ENCODE measurements at regions not wholly inside any gene's neighbourhood (a gene's known extent, or its start where the extent isn't known, plus 50 kb on each side); places are given as distances from the start of the nearest gene placed in this dataset.

DNA sequence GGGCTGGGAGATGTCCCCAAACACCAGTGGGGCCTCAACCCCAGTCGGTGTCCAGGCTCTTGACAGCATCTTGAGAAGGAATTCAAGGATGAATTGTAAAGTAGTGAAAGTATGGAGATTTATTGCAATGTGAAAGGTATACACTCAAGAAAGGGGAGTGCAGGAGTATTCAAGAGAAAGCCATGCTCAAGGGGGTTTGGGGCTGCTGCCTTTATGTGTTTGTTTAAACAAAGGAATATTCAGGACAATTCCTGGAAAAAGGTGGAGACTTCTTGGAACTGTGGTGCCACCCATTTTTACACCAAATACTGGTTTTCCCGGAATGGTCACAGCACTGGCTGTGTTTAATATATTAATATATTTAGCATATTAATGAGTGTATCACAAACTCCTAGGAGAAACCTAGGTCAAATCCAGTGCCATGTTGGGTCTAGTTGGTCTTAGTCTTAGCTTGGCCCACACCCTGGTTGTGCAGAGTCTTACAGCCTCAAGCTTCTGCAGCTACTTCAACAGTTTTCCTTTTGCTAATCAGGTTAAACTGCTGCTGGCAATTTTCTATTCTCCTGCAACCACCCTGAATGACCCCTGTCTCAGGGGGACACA, 138.5 kb upstream of the TMTC4 start:
- CTCF ChIA-PET: no interaction called here
- TF ChIP-seq, protein P1, sequence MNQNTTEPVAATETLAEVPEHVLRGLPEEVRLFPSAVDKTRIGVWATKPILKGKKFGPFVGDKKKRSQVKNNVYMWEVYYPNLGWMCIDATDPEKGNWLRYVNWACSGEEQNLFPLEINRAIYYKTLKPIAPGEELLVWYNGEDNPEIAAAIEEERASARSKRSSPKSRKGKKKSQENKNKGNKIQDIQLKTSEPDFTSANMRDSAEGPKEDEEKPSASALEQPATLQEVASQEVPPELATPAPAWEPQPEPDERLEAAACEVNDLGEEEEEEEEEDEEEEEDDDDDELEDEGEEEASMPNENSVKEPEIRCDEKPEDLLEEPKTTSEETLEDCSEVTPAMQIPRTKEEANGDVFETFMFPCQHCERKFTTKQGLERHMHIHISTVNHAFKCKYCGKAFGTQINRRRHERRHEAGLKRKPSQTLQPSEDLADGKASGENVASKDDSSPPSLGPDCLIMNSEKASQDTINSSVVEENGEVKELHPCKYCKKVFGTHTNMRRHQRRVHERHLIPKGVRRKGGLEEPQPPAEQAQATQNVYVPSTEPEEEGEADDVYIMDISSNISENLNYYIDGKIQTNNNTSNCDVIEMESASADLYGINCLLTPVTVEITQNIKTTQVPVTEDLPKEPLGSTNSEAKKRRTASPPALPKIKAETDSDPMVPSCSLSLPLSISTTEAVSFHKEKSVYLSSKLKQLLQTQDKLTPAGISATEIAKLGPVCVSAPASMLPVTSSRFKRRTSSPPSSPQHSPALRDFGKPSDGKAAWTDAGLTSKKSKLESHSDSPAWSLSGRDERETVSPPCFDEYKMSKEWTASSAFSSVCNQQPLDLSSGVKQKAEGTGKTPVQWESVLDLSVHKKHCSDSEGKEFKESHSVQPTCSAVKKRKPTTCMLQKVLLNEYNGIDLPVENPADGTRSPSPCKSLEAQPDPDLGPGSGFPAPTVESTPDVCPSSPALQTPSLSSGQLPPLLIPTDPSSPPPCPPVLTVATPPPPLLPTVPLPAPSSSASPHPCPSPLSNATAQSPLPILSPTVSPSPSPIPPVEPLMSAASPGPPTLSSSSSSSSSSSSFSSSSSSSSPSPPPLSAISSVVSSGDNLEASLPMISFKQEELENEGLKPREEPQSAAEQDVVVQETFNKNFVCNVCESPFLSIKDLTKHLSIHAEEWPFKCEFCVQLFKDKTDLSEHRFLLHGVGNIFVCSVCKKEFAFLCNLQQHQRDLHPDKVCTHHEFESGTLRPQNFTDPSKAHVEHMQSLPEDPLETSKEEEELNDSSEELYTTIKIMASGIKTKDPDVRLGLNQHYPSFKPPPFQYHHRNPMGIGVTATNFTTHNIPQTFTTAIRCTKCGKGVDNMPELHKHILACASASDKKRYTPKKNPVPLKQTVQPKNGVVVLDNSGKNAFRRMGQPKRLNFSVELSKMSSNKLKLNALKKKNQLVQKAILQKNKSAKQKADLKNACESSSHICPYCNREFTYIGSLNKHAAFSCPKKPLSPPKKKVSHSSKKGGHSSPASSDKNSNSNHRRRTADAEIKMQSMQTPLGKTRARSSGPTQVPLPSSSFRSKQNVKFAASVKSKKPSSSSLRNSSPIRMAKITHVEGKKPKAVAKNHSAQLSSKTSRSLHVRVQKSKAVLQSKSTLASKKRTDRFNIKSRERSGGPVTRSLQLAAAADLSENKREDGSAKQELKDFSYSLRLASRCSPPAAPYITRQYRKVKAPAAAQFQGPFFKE (tag by site-specific recombination; IDR thresholded peaks at IDR 0.05; ENCODE audit: borderline replicate concordance): no peak
- no peak for TF ChIP-seq ZNF600 (tag by site-specific recombination; IDR thresholded peaks at IDR 0.05)
- no peak for TF ChIP-seq ZNF585B (tag by site-specific recombination; IDR thresholded peaks at IDR 0.05)
- TF ChIP-seq, protein P2, sequence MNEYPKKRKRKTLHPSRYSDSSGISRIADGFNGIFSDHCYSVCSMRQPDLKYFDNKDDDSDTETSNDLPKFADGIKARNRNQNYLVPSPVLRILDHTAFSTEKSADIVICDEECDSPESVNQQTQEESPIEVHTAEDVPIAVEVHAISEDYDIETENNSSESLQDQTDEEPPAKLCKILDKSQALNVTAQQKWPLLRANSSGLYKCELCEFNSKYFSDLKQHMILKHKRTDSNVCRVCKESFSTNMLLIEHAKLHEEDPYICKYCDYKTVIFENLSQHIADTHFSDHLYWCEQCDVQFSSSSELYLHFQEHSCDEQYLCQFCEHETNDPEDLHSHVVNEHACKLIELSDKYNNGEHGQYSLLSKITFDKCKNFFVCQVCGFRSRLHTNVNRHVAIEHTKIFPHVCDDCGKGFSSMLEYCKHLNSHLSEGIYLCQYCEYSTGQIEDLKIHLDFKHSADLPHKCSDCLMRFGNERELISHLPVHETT (tag by site-specific recombination; IDR thresholded peaks at IDR 0.05): no peak
- TF ChIP-seq BCL11A (tag by site-specific recombination; IDR thresholded peaks at IDR 0.05; ENCODE audit: low read depth): no peak
- TF ChIP-seq ZSCAN4 (tag by site-specific recombination; IDR thresholded peaks at IDR 0.05): no peak
- TF ChIP-seq, protein P3, sequence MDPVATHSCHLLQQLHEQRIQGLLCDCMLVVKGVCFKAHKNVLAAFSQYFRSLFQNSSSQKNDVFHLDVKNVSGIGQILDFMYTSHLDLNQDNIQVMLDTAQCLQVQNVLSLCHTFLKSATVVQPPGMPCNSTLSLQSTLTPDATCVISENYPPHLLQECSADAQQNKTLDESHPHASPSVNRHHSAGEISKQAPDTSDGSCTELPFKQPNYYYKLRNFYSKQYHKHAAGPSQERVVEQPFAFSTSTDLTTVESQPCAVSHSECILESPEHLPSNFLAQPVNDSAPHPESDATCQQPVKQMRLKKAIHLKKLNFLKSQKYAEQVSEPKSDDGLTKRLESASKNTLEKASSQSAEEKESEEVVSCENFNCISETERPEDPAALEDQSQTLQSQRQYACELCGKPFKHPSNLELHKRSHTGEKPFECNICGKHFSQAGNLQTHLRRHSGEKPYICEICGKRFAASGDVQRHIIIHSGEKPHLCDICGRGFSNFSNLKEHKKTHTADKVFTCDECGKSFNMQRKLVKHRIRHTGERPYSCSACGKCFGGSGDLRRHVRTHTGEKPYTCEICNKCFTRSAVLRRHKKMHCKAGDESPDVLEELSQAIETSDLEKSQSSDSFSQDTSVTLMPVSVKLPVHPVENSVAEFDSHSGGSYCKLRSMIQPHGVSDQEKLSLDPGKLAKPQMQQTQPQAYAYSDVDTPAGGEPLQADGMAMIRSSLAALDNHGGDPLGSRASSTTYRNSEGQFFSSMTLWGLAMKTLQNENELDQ (tag by site-specific recombination; IDR thresholded peaks at IDR 0.05; ENCODE audit: low read depth): no peak
- TF ChIP-seq OVOL3 (tag by site-specific recombination; IDR thresholded peaks at IDR 0.05): no peak
- no peak for TF ChIP-seq ZSCAN16 (tag by site-specific recombination; IDR thresholded peaks at IDR 0.05)
- no peak for TF ChIP-seq HOXA7 (CRISPR knock-in tag; IDR thresholded peaks at IDR 0.05; ENCODE audit: borderline replicate concordance)
- TF ChIP-seq ZNF10 (tag by site-specific recombination; IDR thresholded peaks at IDR 0.05): no peak
- TF ChIP-seq ZBTB21 (tag by site-specific recombination; IDR thresholded peaks at IDR 0.05): no peak
- TF ChIP-seq SP7 (tag by site-specific recombination; IDR thresholded peaks at IDR 0.05): no peak
- TF ChIP-seq, protein P4, sequence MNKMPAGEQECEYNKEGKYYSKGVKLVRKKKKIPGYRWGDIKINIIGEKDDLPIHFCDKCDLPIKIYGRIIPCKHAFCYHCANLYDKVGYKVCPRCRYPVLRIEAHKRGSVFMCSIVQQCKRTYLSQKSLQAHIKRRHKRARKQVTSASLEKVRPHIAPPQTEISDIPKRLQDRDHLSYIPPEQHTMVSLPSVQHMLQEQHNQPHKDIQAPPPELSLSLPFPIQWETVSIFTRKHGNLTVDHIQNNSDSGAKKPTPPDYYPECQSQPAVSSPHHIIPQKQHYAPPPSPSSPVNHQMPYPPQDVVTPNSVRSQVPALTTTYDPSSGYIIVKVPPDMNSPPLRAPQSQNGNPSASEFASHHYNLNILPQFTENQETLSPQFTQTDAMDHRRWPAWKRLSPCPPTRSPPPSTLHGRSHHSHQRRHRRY (tag by site-specific recombination; IDR thresholded peaks at IDR 0.05): no peak
- TF ChIP-seq ZNF555 (tag by site-specific recombination; conservative IDR thresholded peaks at IDR 0.05): no peak
- TF ChIP-seq ZNF747 (tag by site-specific recombination; IDR thresholded peaks at IDR 0.05): no peak
- no peak for TF ChIP-seq ZFP41 (tag by site-specific recombination; IDR thresholded peaks at IDR 0.05; ENCODE audit: borderline replicate concordance)
- no peak for TF ChIP-seq ZNF792 (tag by site-specific recombination; IDR thresholded peaks at IDR 0.05)
- TF ChIP-seq ZFP37 (tag by site-specific recombination; IDR thresholded peaks at IDR 0.05): no peak
- POLR2A ChIA-PET: no interaction called here

More for the DNA sequence above, 138.5 kb upstream of the TMTC4 start:
- Histone ChIP-seq H3K4me3 (ENCODE audit: low read depth, low read length) (no peak overlapping the region), H3K36me3 (ENCODE audit: control insufficient read depth in 2 of 2, insufficient read depth in 1 of 2, low read length in 2 of 2) (no peaks in the 10 kb centered on the region), H3K4me1 (ENCODE audit: control insufficient read depth, insufficient read depth, low read length) (no peaks in the 10 kb centered on the region), H3K27ac (ENCODE audit: extremely low read depth, low read depth, low read length) (no peak overlapping the region), H3K9me3 (ENCODE audit: control insufficient read depth, insufficient read depth, low read depth, low read length) (no peaks in the 10 kb centered on the region)
